ENCODE measurements at regions not wholly inside any gene's neighbourhood (a gene's known extent, or its start where the extent isn't known, plus 50 kb on each side); places are given as distances from the start of the nearest gene placed in this dataset.

DNA sequence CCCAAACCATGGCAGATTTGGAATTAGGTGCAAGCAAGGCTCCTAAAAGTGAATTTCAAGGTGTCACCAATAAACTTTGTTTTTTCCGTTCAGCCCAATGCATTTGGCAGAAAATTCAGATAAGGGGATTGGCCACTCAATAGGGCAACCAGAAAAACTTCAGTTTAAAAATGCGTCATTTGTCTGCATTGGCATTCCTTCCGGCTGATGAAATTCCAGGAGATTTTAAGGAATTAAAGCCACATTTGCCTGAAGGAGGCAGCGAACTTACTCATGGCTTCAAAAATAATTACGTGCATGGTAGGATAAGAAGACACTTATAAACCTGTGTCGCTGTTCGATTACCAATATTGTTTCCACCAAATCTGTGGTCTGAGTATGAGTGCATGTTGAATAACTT is 151.9 kb downstream of the SALL1 start:
- Mint-ChIP-seq H3K4me1 (no peaks in the 10 kb centered on the region), H3K27ac (no peak overlapping the region), H3K36me3 (no peaks in the 10 kb centered on the region), H3K27me3 (peaks cover 0 to 6% (median 0%) of the 10 kb centered on the region in 3 donors), H3K4me3 (no peak overlapping the region), H3K9me3 (peaks cover 0 to 4% (median 0%) of the 10 kb centered on the region in 7 donors)
- DNase-seq (no peak), ATAC-seq (ENCODE audit: low read depth in 2 of 2) (no peak)

DNA sequence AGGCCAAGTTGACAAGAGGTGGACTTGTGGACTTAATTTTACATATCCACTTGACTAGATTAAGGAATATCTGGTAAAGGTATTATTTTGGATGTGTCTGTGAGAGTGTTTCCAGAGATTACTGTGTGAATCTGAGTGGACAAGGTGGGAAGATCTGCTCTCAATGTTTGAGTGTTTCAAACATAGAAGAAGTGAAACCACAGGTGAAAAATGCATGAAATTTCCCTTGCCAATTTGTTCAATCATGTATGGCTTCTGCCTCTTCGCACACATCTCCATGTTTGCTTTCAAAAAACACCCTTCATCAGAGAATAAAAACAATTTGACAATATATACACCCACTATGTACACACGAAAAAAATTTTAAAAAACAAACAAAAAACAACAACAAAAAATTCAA is 152.7 kb downstream of the SALL1 start:
- H3K27ac Mint-ChIP-seq: no peak overlapping the region
- DNase-seq: no peak
- H3K27me3 Mint-ChIP-seq: peaks cover 0 to 6% (median 0%) of the 10 kb centered on the region in 3 donors
- peaks cover 0 to 4% (median 0%) of the 10 kb centered on the region in 7 donors for H3K9me3 Mint-ChIP-seq
- ATAC-seq (ENCODE audit: low read depth in 2 of 2): no peak
- H3K4me3 Mint-ChIP-seq: no peak overlapping the region
- no peaks in the 10 kb centered on the region for H3K4me1 Mint-ChIP-seq
- no peaks in the 10 kb centered on the region for H3K36me3 Mint-ChIP-seq

DNA sequence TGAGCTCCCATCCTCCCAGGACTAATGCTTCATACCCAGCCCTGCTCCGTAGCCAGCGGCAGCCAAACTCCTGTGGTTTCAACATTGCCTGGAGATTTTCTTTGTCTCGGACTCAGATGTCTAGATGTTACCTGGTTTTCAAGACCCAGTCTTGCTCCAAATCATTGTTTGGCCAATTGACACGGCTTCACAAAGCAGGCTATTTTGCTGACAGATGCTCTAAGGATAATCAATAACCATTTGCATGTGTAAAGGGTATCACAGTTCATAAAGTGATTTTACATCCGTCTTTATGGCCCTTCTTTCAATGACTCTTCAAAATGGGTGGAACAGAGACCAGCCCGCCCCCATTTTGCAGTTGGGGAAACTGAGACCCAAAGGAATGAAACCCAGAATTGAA is 153.4 kb downstream of the SALL1 start:
- no peaks in the 10 kb centered on the region for H3K36me3 Mint-ChIP-seq
- H3K27ac Mint-ChIP-seq: no peak overlapping the region
- DNase-seq: no peak
- ATAC-seq (ENCODE audit: low read depth in 2 of 2): no peak
- peaks cover 0 to 6% (median 0%) of the 10 kb centered on the region in 7 donors for H3K9me3 Mint-ChIP-seq
- H3K4me1 Mint-ChIP-seq: no peaks in the 10 kb centered on the region
- H3K27me3 Mint-ChIP-seq: peaks cover 0 to 6% (median 0%) of the 10 kb centered on the region in 3 donors
- no peak overlapping the region for H3K4me3 Mint-ChIP-seq

DNA sequence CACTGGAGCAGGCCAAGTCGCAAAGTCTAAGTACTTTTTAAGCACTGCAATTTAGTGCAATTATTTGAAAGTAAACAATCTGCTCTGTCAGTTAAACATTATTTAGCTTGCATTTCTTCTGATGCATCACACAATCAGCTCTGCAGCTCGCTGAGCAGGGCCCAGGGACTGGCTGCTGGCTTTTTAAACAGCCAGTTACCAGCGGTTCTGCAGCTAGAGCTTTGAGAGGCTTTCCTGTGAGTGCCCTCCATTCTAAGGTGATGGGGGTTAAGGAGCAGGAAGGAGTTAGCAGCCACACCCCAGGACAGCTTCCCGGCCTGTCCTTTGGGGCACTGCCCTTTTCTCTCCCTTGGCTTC is 154.3 kb downstream of the SALL1 start:
- no peaks in the 10 kb centered on the region for H3K36me3 Mint-ChIP-seq
- no peak overlapping the region for H3K27ac Mint-ChIP-seq
- H3K27me3 Mint-ChIP-seq: peaks cover 0 to 6% (median 0%) of the 10 kb centered on the region in 3 donors
- no peak for ATAC-seq (ENCODE audit: low read depth in 2 of 2)
- no peak for DNase-seq
- H3K4me1 Mint-ChIP-seq: no peaks in the 10 kb centered on the region
- no peak overlapping the region for H3K4me3 Mint-ChIP-seq
- peaks cover 0 to 6% (median 0%) of the 10 kb centered on the region in 7 donors for H3K9me3 Mint-ChIP-seq

DNA sequence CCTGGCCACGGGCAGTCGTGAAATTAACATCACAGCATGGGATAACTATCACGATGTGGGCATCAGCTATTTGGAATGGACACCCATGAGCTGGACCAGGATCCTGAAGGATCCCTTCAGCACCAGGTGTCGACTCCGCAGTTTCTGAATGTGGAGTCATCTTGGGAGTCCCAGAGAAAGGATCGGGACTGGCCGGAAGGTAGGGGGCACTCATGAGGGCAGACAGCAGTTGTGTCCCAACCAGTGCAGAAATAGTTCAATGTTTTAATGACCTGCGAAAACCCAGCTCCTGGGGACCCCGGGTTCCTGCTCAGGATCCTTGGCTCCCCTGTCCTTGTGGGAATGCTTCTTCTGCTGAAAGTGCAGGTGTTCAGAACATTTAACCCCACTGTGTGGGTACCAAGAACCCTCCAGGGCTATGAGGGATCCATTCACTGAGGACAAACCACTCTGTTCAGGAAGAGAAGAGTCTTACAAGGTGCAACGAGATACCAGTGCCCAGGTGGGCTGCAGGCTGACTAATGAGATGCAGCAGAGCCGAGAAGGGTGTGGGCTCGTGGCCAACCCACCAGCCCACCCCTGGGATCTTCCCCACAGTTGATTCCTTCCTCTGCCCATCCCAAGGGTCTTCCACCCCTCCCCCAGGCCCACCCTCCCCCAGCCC is 154.8 kb downstream of the SALL1 start:
- DNase-seq (no peak), ATAC-seq (ENCODE audit: low read depth in 2 of 2) (no peak)
- Mint-ChIP-seq H3K4me3 (no peak overlapping the region), H3K4me1 (no peaks in the 10 kb centered on the region), H3K27ac (no peak overlapping the region), H3K27me3 (peaks cover 0 to 6% (median 0%) of the 10 kb centered on the region in 3 donors), H3K36me3 (no peaks in the 10 kb centered on the region), H3K9me3 (peaks cover 0 to 6% (median 0%) of the 10 kb centered on the region in 7 donors)

DNA sequence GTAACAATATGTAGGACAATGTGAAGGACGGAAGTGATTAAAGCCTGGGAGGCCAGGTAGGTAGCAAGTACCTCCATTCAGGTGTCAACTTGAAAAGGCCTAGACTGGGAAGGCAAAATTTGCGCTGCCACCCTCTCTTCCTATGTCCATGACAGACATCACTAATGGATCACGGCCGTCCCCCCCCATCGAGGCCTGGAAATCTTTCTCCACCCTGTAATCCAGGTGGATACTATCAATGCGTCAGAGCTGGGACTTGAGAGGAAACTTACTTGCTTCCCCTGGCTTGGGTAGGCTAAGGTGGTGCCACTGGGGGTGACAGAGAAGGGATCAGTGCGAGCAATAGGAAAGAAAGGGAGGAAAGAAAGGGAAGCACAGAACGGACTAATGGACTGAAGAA is 156.1 kb downstream of the SALL1 start:
- Mint-ChIP-seq H3K9me3 (peaks cover 0 to 6% (median 0%) of the 10 kb centered on the region in 7 donors), H3K27me3 (peaks cover 0 to 6% (median 0%) of the 10 kb centered on the region in 3 donors), H3K4me1 (no peaks in the 10 kb centered on the region), H3K4me3 (no peak overlapping the region), H3K36me3 (no peaks in the 10 kb centered on the region), H3K27ac (no peak overlapping the region)
- no peak for ATAC-seq (ENCODE audit: low read depth in 2 of 2)
- no peak for DNase-seq

DNA sequence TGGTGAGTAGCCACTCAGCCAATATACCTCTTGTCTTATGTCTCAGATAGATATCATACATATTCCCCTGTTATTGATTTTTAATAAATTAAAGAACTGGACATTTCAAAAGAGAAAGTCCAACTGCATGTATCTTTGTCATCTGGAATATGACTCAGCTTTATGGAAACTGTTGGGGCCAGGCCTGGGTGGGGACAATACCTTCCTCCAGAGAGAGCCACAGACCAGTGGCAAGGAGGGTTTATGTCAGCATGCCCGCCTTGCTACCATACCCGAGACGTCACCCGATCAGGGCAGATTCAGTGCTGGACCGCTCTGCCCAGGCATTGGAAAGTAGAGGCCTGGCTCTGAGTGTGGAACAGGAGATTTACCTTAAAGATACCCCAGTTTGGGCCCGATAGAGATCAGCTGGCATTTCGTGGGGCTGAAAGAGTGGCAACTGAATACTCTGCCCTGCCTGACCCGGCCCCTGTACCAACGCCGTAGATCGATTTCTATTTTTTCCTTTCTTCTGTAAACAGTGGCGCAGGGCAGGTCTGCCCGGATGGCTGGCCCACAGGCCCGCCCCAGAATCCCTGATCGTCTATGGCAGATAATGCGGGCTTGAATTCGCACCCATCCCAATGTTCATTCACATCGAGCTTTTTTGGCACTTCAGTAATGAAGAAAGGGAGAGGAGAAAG is 158.6 kb downstream of the SALL1 start:
- H3K27ac Mint-ChIP-seq: no peak overlapping the region
- peaks cover 0 to 17% (median 0%) of the 10 kb centered on the region in 7 donors for H3K9me3 Mint-ChIP-seq
- no peaks in the 10 kb centered on the region for H3K4me1 Mint-ChIP-seq
- H3K36me3 Mint-ChIP-seq: no peaks in the 10 kb centered on the region
- peak overlapping the region in 1 of 8 donors; percentile 21 for H3K4me3 Mint-ChIP-seq
- peaks cover 0 to 6% (median 0%) of the 10 kb centered on the region in 3 donors for H3K27me3 Mint-ChIP-seq
- DNase-seq (no peak), ATAC-seq (ENCODE audit: low read depth in 2 of 2) (no peak)

DNA sequence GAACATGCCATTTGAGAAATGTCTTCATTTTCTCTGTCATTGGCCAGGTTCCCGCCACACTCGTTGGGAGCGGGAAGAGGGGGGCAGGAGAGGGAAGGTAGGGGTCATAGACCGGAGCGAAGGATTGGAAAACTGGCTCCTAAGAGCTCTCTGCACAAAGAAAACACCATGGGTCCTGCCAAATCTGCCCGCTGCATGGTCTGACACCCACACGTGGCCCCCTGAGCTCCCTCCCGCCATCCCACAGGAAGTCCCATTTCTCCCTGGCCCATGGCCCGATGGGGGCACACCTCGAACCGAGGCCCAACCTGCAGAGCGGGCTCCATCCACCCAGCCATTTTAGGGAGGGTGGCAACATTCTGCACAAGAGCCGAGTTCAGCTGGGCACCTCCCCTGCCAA is 159.6 kb downstream of the SALL1 start:
- Mint-ChIP-seq H3K27ac (no peak overlapping the region), H3K9me3 (peaks cover 0 to 20% (median 2%) of the 10 kb centered on the region in 7 donors), H3K4me1 (no peaks in the 10 kb centered on the region), H3K4me3 (no peak overlapping the region), H3K27me3 (peaks cover 0 to 6% (median 0%) of the 10 kb centered on the region in 3 donors), H3K36me3 (no peaks in the 10 kb centered on the region)
- no peak for DNase-seq
- no peak for ATAC-seq (ENCODE audit: low read depth in 2 of 2)

DNA sequence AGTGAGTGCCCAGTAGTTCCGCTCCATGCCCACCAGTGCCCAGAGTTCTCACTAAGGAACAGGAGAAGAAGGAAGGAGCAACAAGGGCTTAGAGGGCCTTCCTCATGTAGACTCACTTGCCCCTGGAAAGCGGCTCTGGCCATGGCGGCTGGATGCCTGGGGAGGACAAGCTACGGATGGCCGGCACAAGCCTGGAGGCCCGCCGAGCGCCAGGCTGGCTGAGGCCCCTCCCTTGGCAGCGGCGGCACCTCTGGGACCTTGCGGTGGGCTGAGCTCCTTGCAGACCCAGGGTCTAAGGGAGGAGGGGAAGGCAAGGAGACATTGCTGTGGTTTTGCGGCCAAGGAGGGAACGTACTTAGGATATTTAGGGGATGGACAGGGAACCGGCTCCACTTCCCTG is 160.1 kb downstream of the SALL1 start:
- ATAC-seq (ENCODE audit: low read depth in 2 of 2) (no peak), DNase-seq (no peak)
- H3K27ac Mint-ChIP-seq: no peak overlapping the region
- H3K36me3 Mint-ChIP-seq: no peaks in the 10 kb centered on the region
- no peak overlapping the region for H3K4me3 Mint-ChIP-seq
- peaks cover 0 to 6% (median 0%) of the 10 kb centered on the region in 3 donors for H3K27me3 Mint-ChIP-seq
- H3K4me1 Mint-ChIP-seq: no peaks in the 10 kb centered on the region
- H3K9me3 Mint-ChIP-seq: peaks cover 0 to 20% (median 2%) of the 10 kb centered on the region in 7 donors

DNA sequence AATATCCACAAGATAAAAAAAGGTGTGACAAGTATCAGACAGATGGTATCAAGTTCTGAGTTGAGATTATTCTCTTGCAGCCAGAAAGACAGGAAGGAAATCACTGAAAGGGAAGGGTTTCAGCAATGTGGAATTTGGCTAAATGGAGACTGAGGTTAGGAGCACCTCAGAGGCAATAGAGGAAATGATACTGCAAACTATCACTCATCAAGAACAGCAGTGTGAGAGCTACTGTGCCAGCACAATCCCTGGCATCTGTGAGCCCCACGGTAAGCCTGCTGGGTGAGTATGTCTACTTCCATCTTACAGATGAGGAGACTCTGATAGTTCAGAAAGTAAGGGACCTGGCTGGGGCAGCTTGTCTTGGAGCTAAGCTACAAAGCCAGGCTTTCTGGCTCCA is 162.0 kb downstream of the SALL1 start:
- H3K9me3 Mint-ChIP-seq: peaks cover 0 to 15% (median 4%) of the 10 kb centered on the region in 7 donors
- H3K27me3 Mint-ChIP-seq: peaks cover 0 to 4% (median 0%) of the 10 kb centered on the region in 3 donors
- DNase-seq: no peak
- no peaks in the 10 kb centered on the region for H3K4me1 Mint-ChIP-seq
- no peaks in the 10 kb centered on the region for H3K36me3 Mint-ChIP-seq
- H3K27ac Mint-ChIP-seq: no peak overlapping the region
- no peak for ATAC-seq (ENCODE audit: low read depth in 2 of 2)
- no peak overlapping the region for H3K4me3 Mint-ChIP-seq

DNA sequence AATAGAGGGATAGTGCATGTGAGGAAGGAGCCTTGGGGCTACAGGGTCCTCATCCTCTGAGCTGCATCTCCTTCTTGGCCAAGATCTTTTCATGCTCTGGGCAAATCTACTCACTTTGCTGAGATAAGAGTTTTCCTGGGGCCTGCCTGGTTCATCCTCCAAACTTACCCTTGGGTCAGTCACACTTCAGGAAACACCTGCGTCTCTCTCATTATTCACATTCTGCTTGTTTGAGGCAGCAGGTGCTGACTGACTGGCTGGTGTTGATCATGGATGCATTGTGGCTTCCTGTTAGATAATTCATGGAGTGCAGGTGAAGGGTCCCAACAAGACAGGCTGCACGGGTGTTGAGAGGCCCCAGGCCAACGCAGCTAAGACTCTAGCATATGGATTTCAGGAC is 162.6 kb downstream of the SALL1 start:
- no peaks in the 10 kb centered on the region for H3K4me1 Mint-ChIP-seq
- no peaks in the 10 kb centered on the region for H3K36me3 Mint-ChIP-seq
- no peak overlapping the region for H3K4me3 Mint-ChIP-seq
- peaks cover 0 to 15% (median 4%) of the 10 kb centered on the region in 7 donors for H3K9me3 Mint-ChIP-seq
- ATAC-seq (ENCODE audit: low read depth in 2 of 2) (no peak), DNase-seq (no peak)
- peaks cover 0 to 4% (median 0%) of the 10 kb centered on the region in 3 donors for H3K27me3 Mint-ChIP-seq
- H3K27ac Mint-ChIP-seq: no peak overlapping the region

DNA sequence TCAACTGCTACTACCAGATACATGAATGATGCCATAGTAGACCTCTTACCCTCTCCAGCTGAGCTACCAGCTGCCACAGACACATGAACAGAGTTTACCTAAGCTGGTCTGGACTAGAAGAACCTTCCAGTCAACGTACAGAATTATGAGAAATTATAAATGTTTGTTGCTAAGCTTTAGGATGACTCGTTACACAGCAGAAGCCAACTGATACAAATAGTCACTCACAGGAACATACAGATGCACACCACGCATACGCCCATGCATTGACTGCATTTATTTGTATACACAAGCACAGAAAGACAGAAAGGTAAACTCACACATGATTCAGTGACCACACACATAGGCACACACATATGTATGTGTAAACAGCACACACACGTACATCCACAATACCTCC is 164.6 kb downstream of the SALL1 start:
- ATAC-seq (ENCODE audit: low read depth in 2 of 2): no peak

DNA sequence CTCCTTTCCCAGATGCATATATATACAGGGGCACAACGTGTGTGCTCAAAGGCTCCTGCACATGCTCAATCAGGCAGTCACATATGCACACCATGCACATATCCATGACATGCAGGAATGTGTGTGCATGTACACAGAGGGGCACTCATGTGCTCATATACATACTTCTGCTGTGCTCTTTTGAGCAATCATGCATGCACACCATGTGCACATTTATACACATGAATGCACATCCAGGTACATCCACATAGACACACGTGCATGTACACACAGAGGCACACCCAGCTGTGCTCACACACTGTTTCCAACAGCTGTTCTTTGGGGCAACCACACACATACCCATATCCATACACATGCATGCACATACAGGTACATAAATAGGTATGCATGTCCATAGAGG is 165.3 kb downstream of the SALL1 start:
- ATAC-seq (ENCODE audit: low read depth in 2 of 2) (no peak), DNase-seq (no peak)
- Mint-ChIP-seq H3K9me3 (peaks cover 0 to 21% (median 7%) of the 10 kb centered on the region in 7 donors), H3K27me3 (peaks cover 0 to 12% (median 12%) of the 10 kb centered on the region in 3 donors), H3K4me1 (no peaks in the 10 kb centered on the region), H3K36me3 (no peaks in the 10 kb centered on the region), H3K27ac (no peak overlapping the region), H3K4me3 (no peak overlapping the region)

More for the DNA sequence above, 164.6 kb downstream of the SALL1 start:
- Mint-ChIP-seq H3K4me1 (no peaks in the 10 kb centered on the region), H3K4me3 (no peak overlapping the region), H3K36me3 (no peaks in the 10 kb centered on the region), H3K27ac (no peak overlapping the region), H3K27me3 (peaks cover 0 to 8% (median 6%) of the 10 kb centered on the region in 3 donors), H3K9me3 (peaks cover 0 to 21% (median 7%) of the 10 kb centered on the region in 7 donors)
- no peak for DNase-seq

DNA sequence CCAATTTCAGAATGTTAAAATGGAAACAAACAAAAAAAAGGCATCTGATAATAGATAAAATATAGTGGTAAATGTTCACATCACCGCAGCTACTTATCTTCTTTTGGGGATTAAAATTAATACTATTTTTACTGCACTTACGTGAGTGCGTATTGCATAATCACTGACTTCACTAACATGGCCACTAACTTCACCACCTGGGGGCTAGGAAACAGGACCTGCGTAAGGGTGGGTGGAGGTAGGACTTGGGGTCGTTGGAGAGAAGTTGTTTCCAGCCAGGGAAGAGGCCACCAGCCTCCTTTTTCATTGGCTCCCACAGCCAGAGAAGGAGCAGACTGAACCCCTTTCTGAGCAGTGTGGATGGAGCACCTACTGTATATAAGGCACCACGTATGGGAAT is 166.4 kb downstream of the SALL1 start:
- DNase-seq (no peak), ATAC-seq (ENCODE audit: low read depth in 2 of 2) (no peak)
- Mint-ChIP-seq H3K27me3 (peaks cover 0 to 12% (median 12%) of the 10 kb centered on the region in 3 donors), H3K9me3 (peaks cover 0 to 18% (median 7%) of the 10 kb centered on the region in 7 donors), H3K36me3 (no peaks in the 10 kb centered on the region), H3K4me1 (no peaks in the 10 kb centered on the region), H3K27ac (no peak overlapping the region), H3K4me3 (no peak overlapping the region)
